Endodermal cell (in vitro differentiated cells): ENCODE measurements at regions not wholly inside any gene's neighbourhood (a gene's known extent, or its start where the extent isn't known, plus 50 kb on each side); places are given as distances from the start of the nearest gene placed in this dataset.

ENCODE experiments used
- DNase-seq: peaks from one replicate; pipeline ENCODE4 v3.0.0-alpha.2; 2017
- H3K27ac ChIP-seq: 2 replicates; pipeline ENCODE4 v1.5.1; 2013; ENCODE audit warnings: mild to moderate bottlenecking, low read depth, low read length, moderate library complexity
- H3K27me3 ChIP-seq: 2 replicates; pipeline ENCODE4 v1.6.1; 2013; ENCODE audit warnings: mild to moderate bottlenecking, low read length, moderate library complexity; ENCODE audit not compliant: insufficient read depth, control insufficient read depth, poor library complexity, severe bottlenecking
- H3K36me3 ChIP-seq: 2 replicates; pipeline ENCODE4 v1.7.0; 2013; ENCODE audit warnings: mild to moderate bottlenecking, low read length, moderate library complexity; ENCODE audit not compliant: control insufficient read depth, insufficient read depth
- H3K4me1 ChIP-seq: one replicate; pipeline ENCODE4 v1.7.0; 2013; ENCODE audit warnings: low read length; ENCODE audit not compliant: control insufficient read depth, insufficient read depth
- H3K4me3 ChIP-seq: 2 replicates; pipeline ENCODE4 v1.5.1; 2013; ENCODE audit warnings: mild to moderate bottlenecking, low read length, moderate library complexity
- H3K9ac ChIP-seq: 2 replicates; pipeline ENCODE4 v1.6.1; 2013; ENCODE audit warnings: mild to moderate bottlenecking, low read length, moderate library complexity; ENCODE audit not compliant: poor library complexity, severe bottlenecking; ENCODE audit errors: extremely low read depth
- H3K9me3 ChIP-seq: 2 replicates; pipeline ENCODE4 v1.6.1; 2013; ENCODE audit warnings: mild to moderate bottlenecking, low read length, moderate library complexity; ENCODE audit not compliant: control insufficient read depth
- H3K27ac Mint-ChIP-seq: 2 replicates; pipeline ENCODE4 v1.8.0; 2020; ENCODE audit warnings: mixed read lengths
- H3K27me3 Mint-ChIP-seq: 2 replicates; pipeline ENCODE4 v1.8.0; 2021; ENCODE audit warnings: mild to moderate bottlenecking, mixed read lengths; ENCODE audit not compliant: insufficient read depth
- H3K36me3 Mint-ChIP-seq: 2 replicates; pipeline ENCODE4 v1.8.0; 2020; ENCODE audit warnings: low read depth, mixed read lengths
- H3K4me1 Mint-ChIP-seq: 2 replicates; pipeline ENCODE4 v1.8.0; 2020; ENCODE audit warnings: mixed read lengths
- H3K4me3 Mint-ChIP-seq: 2 replicates; pipeline ENCODE4 v1.8.0; 2020; ENCODE audit warnings: mild to moderate bottlenecking, moderate library complexity, mixed read lengths
- H3K9me3 Mint-ChIP-seq: 2 replicates; pipeline ENCODE4 v1.8.0; 2020; ENCODE audit warnings: mild to moderate bottlenecking, mixed read lengths
- WGBS, 2 experiments: methylation state at CpG; one replicate each; pipeline versions ENCODE4 v1.1.5 to v1.1.7; 2013; ENCODE audit warnings: missing lambda C conversion rate in 2 of 2, mixed read lengths in 1 of 2; ENCODE audit not compliant: insufficient coverage in 1 of 2, insufficient read length in 1 of 2; 5-methylcytosine and 5-hydroxymethylcytosine counted together
- TF ChIP-seq, protein P1 (sequence below): fragments of 200-600 bp; sonication (generic); conservative IDR thresholded peaks from 2 replicates; pipeline ENCODE4 v1.5.0; 2021; ENCODE audit warnings: antibody characterized with exemption, mild to moderate bottlenecking

DNA sequence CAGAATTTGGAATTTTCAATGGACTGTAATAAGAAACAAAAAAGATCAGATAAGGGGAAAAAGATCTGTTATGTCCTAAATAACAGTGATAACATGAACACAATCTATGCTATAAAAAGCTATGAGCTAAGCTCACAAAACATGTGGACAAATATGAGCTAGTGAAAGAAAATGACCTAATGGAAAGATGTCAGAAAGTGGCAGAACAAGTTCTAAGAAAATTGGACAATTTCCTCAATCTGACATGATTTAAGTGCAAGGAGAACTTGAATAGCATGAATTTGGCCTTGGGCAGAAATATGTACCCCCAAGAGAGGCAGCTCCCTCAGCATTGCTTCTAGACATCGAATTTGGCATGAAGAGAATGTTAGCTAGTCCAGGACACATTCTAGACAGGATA, 212.0 kb upstream of the PGR start:
- WGBS, 2 experiments: 92% methylated on average over 1 of the region's 1 CpG; no CpG with 5 or more reads in 1 of the 2 experiments
- no peak for DNase-seq
- H3K27me3 Mint-ChIP-seq: no peaks in the 10 kb centered on the region

GRCh38 chr11:101336858-101337257, 207.2 kb upstream of the PGR start:
- H3K9ac ChIP-seq: no peak overlapping the region
- Mint-ChIP-seq H3K9me3 (no peaks in the 10 kb centered on the region), H3K4me3 (no peak overlapping the region), H3K27me3 (no peaks in the 10 kb centered on the region), H3K4me1 (peaks cover 4% of the 10 kb centered on the region), H3K36me3 (no peaks in the 10 kb centered on the region), H3K27ac (no peak overlapping the region)
- DNase-seq: no peak
- H3K4me1 ChIP-seq: no peaks in the 10 kb centered on the region
- no peaks in the 10 kb centered on the region for H3K9me3 ChIP-seq
- H3K27ac ChIP-seq: no peak overlapping the region
- no peaks in the 10 kb centered on the region for H3K27me3 ChIP-seq
- WGBS, 2 experiments: 78 to 80% methylated on average over 1 to 4 of the region's 4 CpGs
- no peaks in the 10 kb centered on the region for H3K36me3 ChIP-seq
- H3K4me3 ChIP-seq: no peak overlapping the region
- TF ChIP-seq, protein P1, sequence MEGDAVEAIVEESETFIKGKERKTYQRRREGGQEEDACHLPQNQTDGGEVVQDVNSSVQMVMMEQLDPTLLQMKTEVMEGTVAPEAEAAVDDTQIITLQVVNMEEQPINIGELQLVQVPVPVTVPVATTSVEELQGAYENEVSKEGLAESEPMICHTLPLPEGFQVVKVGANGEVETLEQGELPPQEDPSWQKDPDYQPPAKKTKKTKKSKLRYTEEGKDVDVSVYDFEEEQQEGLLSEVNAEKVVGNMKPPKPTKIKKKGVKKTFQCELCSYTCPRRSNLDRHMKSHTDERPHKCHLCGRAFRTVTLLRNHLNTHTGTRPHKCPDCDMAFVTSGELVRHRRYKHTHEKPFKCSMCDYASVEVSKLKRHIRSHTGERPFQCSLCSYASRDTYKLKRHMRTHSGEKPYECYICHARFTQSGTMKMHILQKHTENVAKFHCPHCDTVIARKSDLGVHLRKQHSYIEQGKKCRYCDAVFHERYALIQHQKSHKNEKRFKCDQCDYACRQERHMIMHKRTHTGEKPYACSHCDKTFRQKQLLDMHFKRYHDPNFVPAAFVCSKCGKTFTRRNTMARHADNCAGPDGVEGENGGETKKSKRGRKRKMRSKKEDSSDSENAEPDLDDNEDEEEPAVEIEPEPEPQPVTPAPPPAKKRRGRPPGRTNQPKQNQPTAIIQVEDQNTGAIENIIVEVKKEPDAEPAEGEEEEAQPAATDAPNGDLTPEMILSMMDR: no peak

More for the DNA sequence above, 212.0 kb upstream of the PGR start:
- no peaks in the 10 kb centered on the region for H3K36me3 Mint-ChIP-seq
- no peak overlapping the region for H3K27ac Mint-ChIP-seq
- no peaks in the 10 kb centered on the region for H3K9me3 Mint-ChIP-seq
- Histone ChIP-seq H3K9me3 (no peaks in the 10 kb centered on the region), H3K27me3 (no peaks in the 10 kb centered on the region), H3K4me1 (no peaks in the 10 kb centered on the region), H3K4me3 (no peak overlapping the region), H3K36me3 (no peaks in the 10 kb centered on the region), H3K9ac (no peak overlapping the region), H3K27ac (no peak overlapping the region)
- H3K4me3 Mint-ChIP-seq: no peak overlapping the region
- TF ChIP-seq, protein P1: no peak
- no peaks in the 10 kb centered on the region for H3K4me1 Mint-ChIP-seq

DNA sequence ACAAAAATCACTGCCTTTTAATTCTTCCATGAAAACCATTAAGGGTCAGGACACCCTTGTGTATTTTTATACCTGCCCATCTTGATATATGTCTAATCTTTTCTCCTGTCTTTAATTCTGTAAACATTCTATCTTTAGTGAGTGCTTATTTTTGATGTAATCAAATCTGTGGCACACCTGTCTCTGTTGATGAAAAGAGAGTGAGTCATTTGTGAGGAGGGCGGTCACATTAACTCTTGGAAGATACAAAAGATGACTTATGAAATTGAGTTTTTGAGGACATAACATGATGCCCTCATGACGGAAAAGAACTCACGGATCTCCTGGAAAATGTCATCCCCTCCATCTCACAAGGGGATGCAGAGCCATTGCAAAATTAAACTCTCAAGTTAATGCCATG, 206.5 kb upstream of the PGR start:
- no peaks in the 10 kb centered on the region for H3K9me3 Mint-ChIP-seq
- 79% methylated on average over 3 of the region's 3 CpGs; no CpG with 5 or more reads in 1 of the 2 experiments for WGBS, 2 experiments
- Histone ChIP-seq H3K27ac (no peak overlapping the region), H3K36me3 (no peaks in the 10 kb centered on the region), H3K4me1 (no peaks in the 10 kb centered on the region), H3K9me3 (no peaks in the 10 kb centered on the region), H3K4me3 (no peak overlapping the region), H3K27me3 (no peaks in the 10 kb centered on the region), H3K9ac (no peak overlapping the region)
- H3K27me3 Mint-ChIP-seq: no peaks in the 10 kb centered on the region
- peaks cover 4% of the 10 kb centered on the region for H3K4me1 Mint-ChIP-seq
- TF ChIP-seq, protein P1: no peak
- no peak overlapping the region for H3K4me3 Mint-ChIP-seq
- DNase-seq: no peak
- H3K36me3 Mint-ChIP-seq: no peaks in the 10 kb centered on the region
- no peak overlapping the region for H3K27ac Mint-ChIP-seq
